ENCODE measurements at regions not wholly inside any gene's neighbourhood (a gene's known extent, or its start where the extent isn't known, plus 50 kb on each side); places are given as distances from the start of the nearest gene placed in this dataset.

DNA sequence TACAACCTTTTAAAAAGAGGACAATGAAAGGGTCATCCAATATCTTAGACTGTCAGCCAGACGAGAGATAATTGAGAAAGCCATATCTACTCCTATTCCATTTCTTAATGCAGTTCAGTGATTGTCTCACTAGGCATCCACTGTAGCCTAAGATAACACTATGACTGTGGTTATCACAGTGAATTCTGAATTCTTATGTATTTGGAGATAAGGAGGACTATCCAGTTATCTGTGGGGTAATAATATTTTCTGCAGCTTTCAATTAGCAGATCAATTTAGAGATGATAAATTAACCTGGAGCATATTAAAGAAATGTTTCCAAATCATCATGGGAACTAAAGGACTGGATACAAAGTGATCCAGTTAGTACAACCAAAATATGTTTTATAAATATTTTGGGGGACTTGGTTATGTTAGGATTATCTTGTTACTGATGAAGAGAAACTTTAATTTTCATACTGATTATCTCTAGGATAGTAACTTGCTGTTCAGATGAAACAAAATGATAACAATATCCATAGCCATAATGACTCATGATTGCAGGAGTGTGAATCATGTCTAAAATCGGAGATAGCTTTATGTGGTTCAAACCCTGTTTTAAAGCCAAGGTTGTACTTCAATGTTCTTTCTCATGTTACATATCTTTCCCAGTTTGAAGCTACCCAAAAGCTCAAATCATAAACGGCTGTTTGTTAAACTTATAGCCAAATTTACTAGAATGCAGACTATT is 1152.0 kb downstream of the HACE1 start:
- TF ChIP-seq, protein P1, sequence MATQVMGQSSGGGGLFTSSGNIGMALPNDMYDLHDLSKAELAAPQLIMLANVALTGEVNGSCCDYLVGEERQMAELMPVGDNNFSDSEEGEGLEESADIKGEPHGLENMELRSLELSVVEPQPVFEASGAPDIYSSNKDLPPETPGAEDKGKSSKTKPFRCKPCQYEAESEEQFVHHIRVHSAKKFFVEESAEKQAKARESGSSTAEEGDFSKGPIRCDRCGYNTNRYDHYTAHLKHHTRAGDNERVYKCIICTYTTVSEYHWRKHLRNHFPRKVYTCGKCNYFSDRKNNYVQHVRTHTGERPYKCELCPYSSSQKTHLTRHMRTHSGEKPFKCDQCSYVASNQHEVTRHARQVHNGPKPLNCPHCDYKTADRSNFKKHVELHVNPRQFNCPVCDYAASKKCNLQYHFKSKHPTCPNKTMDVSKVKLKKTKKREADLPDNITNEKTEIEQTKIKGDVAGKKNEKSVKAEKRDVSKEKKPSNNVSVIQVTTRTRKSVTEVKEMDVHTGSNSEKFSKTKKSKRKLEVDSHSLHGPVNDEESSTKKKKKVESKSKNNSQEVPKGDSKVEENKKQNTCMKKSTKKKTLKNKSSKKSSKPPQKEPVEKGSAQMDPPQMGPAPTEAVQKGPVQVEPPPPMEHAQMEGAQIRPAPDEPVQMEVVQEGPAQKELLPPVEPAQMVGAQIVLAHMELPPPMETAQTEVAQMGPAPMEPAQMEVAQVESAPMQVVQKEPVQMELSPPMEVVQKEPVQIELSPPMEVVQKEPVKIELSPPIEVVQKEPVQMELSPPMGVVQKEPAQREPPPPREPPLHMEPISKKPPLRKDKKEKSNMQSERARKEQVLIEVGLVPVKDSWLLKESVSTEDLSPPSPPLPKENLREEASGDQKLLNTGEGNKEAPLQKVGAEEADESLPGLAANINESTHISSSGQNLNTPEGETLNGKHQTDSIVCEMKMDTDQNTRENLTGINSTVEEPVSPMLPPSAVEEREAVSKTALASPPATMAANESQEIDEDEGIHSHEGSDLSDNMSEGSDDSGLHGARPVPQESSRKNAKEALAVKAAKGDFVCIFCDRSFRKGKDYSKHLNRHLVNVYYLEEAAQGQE (IDR thresholded peaks at IDR 0.05; ENCODE audit: low read depth) = no peak
- TF ChIP-seq, protein P2, sequence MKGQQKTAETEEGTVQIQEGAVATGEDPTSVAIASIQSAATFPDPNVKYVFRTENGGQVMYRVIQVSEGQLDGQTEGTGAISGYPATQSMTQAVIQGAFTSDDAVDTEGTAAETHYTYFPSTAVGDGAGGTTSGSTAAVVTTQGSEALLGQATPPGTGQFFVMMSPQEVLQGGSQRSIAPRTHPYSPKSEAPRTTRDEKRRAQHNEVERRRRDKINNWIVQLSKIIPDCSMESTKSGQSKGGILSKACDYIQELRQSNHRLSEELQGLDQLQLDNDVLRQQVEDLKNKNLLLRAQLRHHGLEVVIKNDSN (IDR thresholded peaks at IDR 0.05) = no peak
- TF ChIP-seq ZBTB7A (IDR thresholded peaks at IDR 0.05; ENCODE audit: low read depth) = no peak
- no peak for TF ChIP-seq YY1 (IDR thresholded peaks at IDR 0.05; ENCODE audit: low read depth)

DNA sequence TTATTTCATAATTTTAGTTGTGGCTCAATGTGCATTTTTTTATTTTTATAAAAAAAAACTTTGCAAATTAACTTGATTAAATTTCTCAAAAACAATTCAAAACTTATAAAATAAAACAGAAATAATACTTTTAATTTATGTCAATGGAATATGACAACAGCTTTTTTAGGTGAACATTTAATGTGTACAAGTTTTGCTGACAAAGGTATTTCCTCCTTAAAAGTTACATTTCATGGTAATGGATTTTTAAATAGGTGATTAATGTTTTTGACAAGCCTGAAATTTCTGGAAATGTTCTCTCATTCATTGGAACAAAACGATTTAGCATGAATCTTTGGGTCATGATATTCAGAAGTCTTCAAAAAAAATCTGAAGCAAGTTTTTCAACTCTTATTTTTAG is 1160.0 kb downstream of the HACE1 start:
- TF ChIP-seq, protein P3, sequence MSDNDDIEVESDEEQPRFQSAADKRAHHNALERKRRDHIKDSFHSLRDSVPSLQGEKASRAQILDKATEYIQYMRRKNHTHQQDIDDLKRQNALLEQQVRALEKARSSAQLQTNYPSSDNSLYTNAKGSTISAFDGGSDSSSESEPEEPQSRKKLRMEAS (IDR thresholded peaks at IDR 0.05) = no peak
- no peak for TF ChIP-seq ZBTB7A (IDR thresholded peaks at IDR 0.05; ENCODE audit: low read depth)
- TF ChIP-seq TCF12 (IDR thresholded peaks at IDR 0.05; ENCODE audit: low read depth) = no peak
- no peak for TF ChIP-seq RAD21 (IDR thresholded peaks at IDR 0.05; ENCODE audit: low read depth)
- no peak for TF ChIP-seq NFIC (IDR thresholded peaks at IDR 0.05)
- no peak for TF ChIP-seq FOXM1 (IDR thresholded peaks at IDR 0.05; ENCODE audit: borderline replicate concordance, low read depth)
- TF ChIP-seq, protein P1 (IDR thresholded peaks at IDR 0.05; ENCODE audit: low read depth) = no peak
- TF ChIP-seq YY1 (IDR thresholded peaks at IDR 0.05; ENCODE audit: low read depth) = no peak
- TF ChIP-seq TEAD4 (IDR thresholded peaks at IDR 0.05) = no peak

DNA sequence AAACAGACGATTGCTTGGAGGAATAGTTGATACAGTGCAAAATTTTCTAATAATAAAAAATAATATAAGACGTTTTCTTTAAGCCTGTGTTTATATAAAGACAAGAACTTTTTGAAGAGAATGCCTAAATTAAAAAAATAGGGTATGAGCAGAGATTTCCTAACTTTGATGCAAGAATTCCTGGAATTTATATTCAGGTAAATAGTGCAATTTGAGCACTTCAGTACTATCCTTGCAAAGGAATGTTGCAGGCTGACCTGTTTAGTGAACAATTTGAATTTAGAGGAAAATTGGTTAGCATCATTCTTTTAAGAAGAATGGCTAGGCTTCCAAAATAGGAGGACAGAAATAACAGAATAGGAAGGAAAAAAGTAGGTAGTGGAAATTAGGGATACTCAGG is 1172.3 kb downstream of the HACE1 start:
- TF ChIP-seq, protein P1 (IDR thresholded peaks at IDR 0.05; ENCODE audit: low read depth) = no peak
- TF ChIP-seq EGR1 (IDR thresholded peaks at IDR 0.05) (no peak), TEAD4 (IDR thresholded peaks at IDR 0.05) (peak; percentile 59; the same call in 1 of the 2 replicates), CREB1 (IDR thresholded peaks at IDR 0.05; ENCODE audit: low read depth) (no peak)
- TF ChIP-seq, protein P2 (IDR thresholded peaks at IDR 0.05) = no peak

DNA sequence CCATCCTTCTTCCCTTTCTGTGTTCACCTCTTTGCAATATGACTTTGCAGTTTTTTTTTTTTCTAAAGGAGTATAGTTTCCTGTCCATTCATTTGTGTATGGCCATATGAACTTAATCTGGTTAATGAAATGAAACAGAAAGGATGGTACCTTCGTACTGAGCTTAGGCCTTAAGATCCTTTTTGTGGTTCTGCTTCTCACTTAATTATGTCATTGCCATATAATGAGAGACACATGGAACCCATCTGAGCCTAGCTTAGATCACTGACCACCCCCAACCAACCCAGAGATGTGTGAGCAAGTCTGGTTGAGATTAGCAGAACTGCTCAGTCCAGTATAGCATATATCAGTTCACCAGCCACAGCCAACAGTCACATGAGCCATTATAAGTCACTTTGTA is 1179.6 kb downstream of the HACE1 start:
- TF ChIP-seq RAD21 (IDR thresholded peaks at IDR 0.05; ENCODE audit: low read depth) (no peak), EP300 (IDR thresholded peaks at IDR 0.05; ENCODE audit: borderline replicate concordance) (no peak), NFIC (IDR thresholded peaks at IDR 0.05) (no peak), EGR1 (IDR thresholded peaks at IDR 0.05) (no peak), TAF1 (IDR thresholded peaks at IDR 0.05; ENCODE audit: low read depth) (no peak), TCF12 (IDR thresholded peaks at IDR 0.05; ENCODE audit: low read depth) (no peak), CEBPB (IDR thresholded peaks at IDR 0.05) (no peak), CREB1 (IDR thresholded peaks at IDR 0.05; ENCODE audit: low read depth) (no peak), ZBTB7A (IDR thresholded peaks at IDR 0.05; ENCODE audit: low read depth) (no peak), TEAD4 (IDR thresholded peaks at IDR 0.05) (no peak), YY1 (IDR thresholded peaks at IDR 0.05; ENCODE audit: low read depth) (no peak), FOXM1 (IDR thresholded peaks at IDR 0.05; ENCODE audit: borderline replicate concordance, low read depth) (no peak)
- TF ChIP-seq, protein P2 (IDR thresholded peaks at IDR 0.05) = no peak
- TF ChIP-seq, protein P1 (IDR thresholded peaks at IDR 0.05; ENCODE audit: low read depth) = no peak
- TF ChIP-seq, protein P3 (IDR thresholded peaks at IDR 0.05) = no peak

Data from Ishikawa (cell line).